Hematopoietic multipotent progenitor cell treated with erythropoietin and hydrocortisone succinate and interleukin-3 and kit ligand, for 8 days (in vitro differentiated cells): ENCODE measurements at regions not wholly inside any gene's neighbourhood (a gene's known extent, or its start where the extent isn't known, plus 50 kb on each side); places are given as distances from the start of the nearest gene placed in this dataset.
"Not testable (repeated sequence)": the region's sequence is repeated elsewhere in the genome, so short reads cannot be mapped to it uniquely, and the experiment has no call there.

ENCODE experiments used
- DNase-seq: peaks from one replicate; pipeline ENCODE4 v3.0.0-alpha.2; 2015

- no peak for DNase-seq
These were observed 386.0 kb downstream of the RPS24 start for GRCh38 chr10:78419481-78420265.

GRCh38 chr10:78420946-78421735, 387.5 kb downstream of the RPS24 start:
- DNase-seq: no peak

GRCh38 chr10:78424050-78424449, 390.4 kb downstream of the RPS24 start:
- DNase-seq: not testable (repeated sequence)

GRCh38 chr10:78424723-78425122, 391.1 kb downstream of the RPS24 start:
- DNase-seq: peak; percentile 9

GRCh38 chr10:78426181-78426580, 392.5 kb downstream of the RPS24 start:
- DNase-seq: no peak

GRCh38 chr10:78427497-78428031, 393.9 kb downstream of the RPS24 start:
- no peak for DNase-seq

- no peak for DNase-seq
These were observed 394.9 kb downstream of the RPS24 start for GRCh38 chr10:78428579-78428978.

- no peak for DNase-seq
These were observed 396.3 kb downstream of the RPS24 start for GRCh38 chr10:78429984-78430383.

- no peak for DNase-seq
These were observed 398.9 kb downstream of the RPS24 start for GRCh38 chr10:78432583-78432982.

GRCh38 chr10:78433076-78433595, 399.5 kb downstream of the RPS24 start:
- DNase-seq: no peak

GRCh38 chr10:78433766-78434535, 400.3 kb downstream of the RPS24 start:
- no peak for DNase-seq

GRCh38 chr10:78434886-78435285, 401.2 kb downstream of the RPS24 start:
- no peak for DNase-seq

GRCh38 chr10:78435484-78436221, 402.0 kb downstream of the RPS24 start:
- no peak for DNase-seq

- no peak for DNase-seq
These were observed 402.5 kb downstream of the RPS24 start for GRCh38 chr10:78436222-78436573.

GRCh38 chr10:78436706-78437406, 403.2 kb downstream of the RPS24 start:
- DNase-seq: no peak

GRCh38 chr10:78437407-78437768, 403.7 kb downstream of the RPS24 start:
- no peak for DNase-seq

GRCh38 chr10:78437998-78438906, 404.6 kb downstream of the RPS24 start:
- no peak for DNase-seq

- DNase-seq: no peak
These were observed 405.5 kb downstream of the RPS24 start for GRCh38 chr10:78438907-78439809.

- no peak for DNase-seq
These were observed 407.3 kb downstream of the RPS24 start for GRCh38 chr10:78441010-78441409.
